ENCODE measurements at regions not wholly inside any gene's neighbourhood (a gene's known extent, or its start where the extent isn't known, plus 50 kb on each side); places are given as distances from the start of the nearest gene placed in this dataset.
"Not testable (repeated sequence)": the region's sequence is repeated elsewhere in the genome, so short reads cannot be mapped to it uniquely, and the experiment has no call there.

- DNase-seq: no peak
Measured at GRCh38 chr5:18379189-18379588, 744.9 kb downstream of the TAF11L14 start.

- DNase-seq: no peak
Measured at GRCh38 chr5:18380729-18381362, 746.6 kb downstream of the TAF11L14 start.

GRCh38 chr5:18393565-18394442 is 759.5 kb downstream of the TAF11L14 start:
- no peak for DNase-seq

GRCh38 chr5:18394443-18394804 is 760.2 kb downstream of the TAF11L14 start:
- no peak for DNase-seq

- no peak for DNase-seq
Measured at GRCh38 chr5:18395126-18396110, 761.2 kb downstream of the TAF11L14 start.

- no peak for DNase-seq
Measured at GRCh38 chr5:18397371-18397770, 763.1 kb downstream of the TAF11L14 start.

- no peak for DNase-seq
Measured at GRCh38 chr5:18397891-18398290, 763.6 kb downstream of the TAF11L14 start.

GRCh38 chr5:18399461-18400327 is 765.4 kb downstream of the TAF11L14 start:
- not testable (repeated sequence) for DNase-seq

GRCh38 chr5:18403141-18403540 is 768.9 kb downstream of the TAF11L14 start:
- no peak for DNase-seq

GRCh38 chr5:18403941-18404438 is 769.7 kb downstream of the TAF11L14 start:
- DNase-seq: no peak

- DNase-seq: no peak
Measured at GRCh38 chr5:18420711-18421110, 786.5 kb downstream of the TAF11L14 start.

GRCh38 chr5:18433336-18433735 is 799.1 kb downstream of the TAF11L14 start:
- no peak for DNase-seq

- DNase-seq: no peak
Measured at GRCh38 chr5:18438126-18438525, 803.9 kb downstream of the TAF11L14 start.

GRCh38 chr5:18455521-18455920 is 821.3 kb downstream of the TAF11L14 start:
- no peak for DNase-seq

GRCh38 chr5:18457255-18457654 is 823.0 kb downstream of the TAF11L14 start:
- DNase-seq: no peak

- DNase-seq: no peak
Measured at GRCh38 chr5:18461766-18462165, 827.5 kb downstream of the TAF11L14 start.

GRCh38 chr5:18465833-18466681 is 831.8 kb downstream of the TAF11L14 start:
- no peak for DNase-seq

- no peak for DNase-seq
Measured at GRCh38 chr5:18466731-18467130, 832.5 kb downstream of the TAF11L14 start.

- not testable (repeated sequence) for DNase-seq
Measured at GRCh38 chr5:18471791-18472190, 837.5 kb downstream of the TAF11L14 start.

- no peak for DNase-seq
Measured at GRCh38 chr5:18483451-18483850, 849.2 kb downstream of the TAF11L14 start.

- no peak for DNase-seq
Measured at GRCh38 chr5:18487928-18488480, 853.7 kb downstream of the TAF11L14 start.

All from DMS79 treated with DMSO at 0.1 percent for 48 hours (cell line).